ENCODE measurements at regions not wholly inside any gene's neighbourhood (a gene's known extent, or its start where the extent isn't known, plus 50 kb on each side); places are given as distances from the start of the nearest gene placed in this dataset.

GRCh38 chr6:4638641-4639040 is 137.6 kb upstream of the CDYL start:
- Histone ChIP-seq H3K4me3 (no peak overlapping the region), H3K27me3 (no peaks in the 10 kb centered on the region), H3K27ac (no peak overlapping the region), H3K36me3 (no peaks in the 10 kb centered on the region), H3K4me1 (no peaks in the 10 kb centered on the region), H3K9me3 (no peaks in the 10 kb centered on the region)
- DNase-seq (ENCODE audit: low spot score): no peak
- TF ChIP-seq, protein P1, sequence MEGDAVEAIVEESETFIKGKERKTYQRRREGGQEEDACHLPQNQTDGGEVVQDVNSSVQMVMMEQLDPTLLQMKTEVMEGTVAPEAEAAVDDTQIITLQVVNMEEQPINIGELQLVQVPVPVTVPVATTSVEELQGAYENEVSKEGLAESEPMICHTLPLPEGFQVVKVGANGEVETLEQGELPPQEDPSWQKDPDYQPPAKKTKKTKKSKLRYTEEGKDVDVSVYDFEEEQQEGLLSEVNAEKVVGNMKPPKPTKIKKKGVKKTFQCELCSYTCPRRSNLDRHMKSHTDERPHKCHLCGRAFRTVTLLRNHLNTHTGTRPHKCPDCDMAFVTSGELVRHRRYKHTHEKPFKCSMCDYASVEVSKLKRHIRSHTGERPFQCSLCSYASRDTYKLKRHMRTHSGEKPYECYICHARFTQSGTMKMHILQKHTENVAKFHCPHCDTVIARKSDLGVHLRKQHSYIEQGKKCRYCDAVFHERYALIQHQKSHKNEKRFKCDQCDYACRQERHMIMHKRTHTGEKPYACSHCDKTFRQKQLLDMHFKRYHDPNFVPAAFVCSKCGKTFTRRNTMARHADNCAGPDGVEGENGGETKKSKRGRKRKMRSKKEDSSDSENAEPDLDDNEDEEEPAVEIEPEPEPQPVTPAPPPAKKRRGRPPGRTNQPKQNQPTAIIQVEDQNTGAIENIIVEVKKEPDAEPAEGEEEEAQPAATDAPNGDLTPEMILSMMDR (IDR thresholded peaks at IDR 0.05): no peak

DNA sequence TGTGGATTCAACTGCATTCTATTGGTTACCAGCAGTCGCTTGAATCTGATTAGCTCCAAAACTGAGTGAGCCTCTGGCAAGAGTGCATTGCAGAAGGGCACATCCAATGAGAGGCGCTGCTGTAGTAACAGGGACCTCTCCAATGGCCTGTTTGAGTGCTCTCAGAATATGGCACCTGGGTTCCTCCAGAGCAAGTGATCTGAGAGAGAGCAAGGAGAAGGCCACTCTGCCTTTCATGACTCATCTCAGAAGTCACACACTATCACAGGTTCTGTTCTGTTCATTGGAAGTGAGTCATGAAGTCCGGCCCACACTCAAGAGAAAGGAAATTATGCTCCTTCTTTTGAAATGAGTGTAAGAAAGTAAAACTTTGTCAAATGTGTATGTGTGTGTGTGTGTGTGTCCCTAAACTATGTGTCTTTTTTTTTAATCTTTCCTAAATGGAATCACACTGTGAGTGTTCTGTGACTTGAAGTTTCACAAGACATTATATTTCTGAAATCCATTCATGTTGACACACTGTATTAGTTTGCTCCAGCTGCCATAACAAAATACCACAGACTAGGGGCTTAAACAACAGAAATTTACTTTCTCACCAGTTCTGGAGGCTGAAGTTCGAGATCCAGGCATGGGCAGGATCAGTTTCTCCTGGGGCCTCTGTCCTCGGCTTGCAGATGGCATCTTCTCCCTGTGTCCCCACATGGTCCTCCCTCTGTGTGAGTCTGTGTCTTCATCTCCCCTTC is 138.3 kb upstream of the CDYL start:
- Histone ChIP-seq H3K36me3 (no peaks in the 10 kb centered on the region), H3K4me3 (no peak overlapping the region), H3K27me3 (no peaks in the 10 kb centered on the region), H3K9me3 (no peaks in the 10 kb centered on the region), H3K27ac (no peak overlapping the region), H3K4me1 (no peaks in the 10 kb centered on the region)
- TF ChIP-seq, protein P1 (IDR thresholded peaks at IDR 0.05): no peak
- DNase-seq (ENCODE audit: low spot score): no peak

DNA sequence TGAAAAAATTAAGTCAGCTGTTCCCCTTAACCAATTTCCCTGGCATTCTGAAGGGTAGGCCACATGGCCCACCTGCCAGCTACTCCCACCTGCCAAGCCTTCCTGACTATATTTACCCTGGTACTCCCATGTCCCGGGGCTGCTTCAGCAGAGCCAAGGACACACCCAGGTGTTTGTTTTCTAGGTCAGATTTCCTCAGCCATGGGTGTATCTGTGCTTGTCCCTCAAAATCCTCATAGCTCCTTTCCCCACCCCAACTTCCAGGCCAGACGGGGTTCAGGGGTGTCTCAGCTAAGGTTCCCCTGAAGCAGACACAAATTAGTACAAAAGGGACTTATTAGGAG is 139.4 kb upstream of the CDYL start:
- H3K4me3 ChIP-seq: no peak overlapping the region
- H3K9me3 ChIP-seq: no peaks in the 10 kb centered on the region
- H3K27me3 ChIP-seq: no peaks in the 10 kb centered on the region
- DNase-seq (ENCODE audit: low spot score): no peak
- H3K36me3 ChIP-seq: no peaks in the 10 kb centered on the region
- TF ChIP-seq, protein P1 (IDR thresholded peaks at IDR 0.05): no peak
- no peak overlapping the region for H3K27ac ChIP-seq
- no peaks in the 10 kb centered on the region for H3K4me1 ChIP-seq

DNA sequence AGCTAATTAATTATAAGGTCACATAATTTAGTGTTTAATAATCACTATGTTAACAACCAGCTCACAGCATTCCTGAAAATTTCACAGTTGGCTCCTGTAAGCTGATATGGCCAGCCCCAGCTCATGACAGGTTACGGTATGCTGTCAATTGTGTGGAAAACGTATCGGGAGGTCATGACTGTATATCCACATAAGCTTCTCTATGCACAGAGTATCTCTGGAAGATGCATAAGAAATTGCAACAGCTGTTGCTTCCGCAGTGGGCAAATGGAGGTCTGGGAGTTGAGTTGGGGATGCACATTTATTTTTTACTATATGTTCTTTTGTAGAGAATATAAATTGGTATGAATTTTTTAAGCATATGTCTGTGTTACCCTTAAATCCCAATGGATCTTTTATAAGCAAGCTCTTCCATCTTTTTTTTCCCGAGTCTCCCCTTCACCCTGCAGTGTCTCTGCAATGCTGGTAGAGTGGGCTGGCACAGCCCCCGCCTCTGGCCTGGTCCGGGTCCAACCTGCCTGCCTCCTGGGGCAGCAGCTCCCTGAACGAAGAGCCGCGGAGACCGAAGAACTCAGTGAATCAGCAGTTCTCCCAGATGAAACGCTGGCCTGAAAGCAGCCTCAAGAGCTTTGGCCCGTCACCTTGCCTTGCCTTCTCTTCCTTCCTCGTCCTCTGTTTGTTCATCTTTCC is 139.9 kb upstream of the CDYL start:
- H3K4me3 ChIP-seq: no peak overlapping the region
- H3K4me1 ChIP-seq: no peaks in the 10 kb centered on the region
- no peak for DNase-seq (ENCODE audit: low spot score)
- TF ChIP-seq, protein P1 (IDR thresholded peaks at IDR 0.05): no peak
- H3K27ac ChIP-seq: no peak overlapping the region
- H3K27me3 ChIP-seq: no peaks in the 10 kb centered on the region
- no peaks in the 10 kb centered on the region for H3K36me3 ChIP-seq
- H3K9me3 ChIP-seq: no peaks in the 10 kb centered on the region

- Histone ChIP-seq H3K4me1 (no peaks in the 10 kb centered on the region), H3K4me3 (no peak overlapping the region), H3K36me3 (no peaks in the 10 kb centered on the region), H3K27ac (no peak overlapping the region), H3K27me3 (no peaks in the 10 kb centered on the region), H3K9me3 (peaks cover 0 to under 1% of the 10 kb centered on the region in 2 donors)
- DNase-seq (ENCODE audit: low spot score): no peak
- TF ChIP-seq, protein P1 (IDR thresholded peaks at IDR 0.05): no peak
Measured at GRCh38 chr6:4635666-4636065, 140.5 kb upstream of the CDYL start.

Measured in right atrium auricular region (tissue), 2 donors.